OCI-LY1 (cell line): ENCODE measurements at regions not wholly inside any gene's neighbourhood (a gene's known extent, or its start where the extent isn't known, plus 50 kb on each side); places are given as distances from the start of the nearest gene placed in this dataset.

Experiments used
- EZH2 ChIP-seq: fragments of 200-600 bp; sonication (generic), shearing (Covaris generic); IDR thresholded peaks from 2 replicates; pipeline ENCODE4 v1.8.0; 2017; ENCODE audit warnings: borderline replicate concordance, mixed run types, mild to moderate bottlenecking, antibody characterized with exemption, low read length, moderate library complexity, mixed read lengths
- TF ChIP-seq, protein P1 (sequence below): fragments of 200-600 bp; sonication (generic), shearing (Covaris generic); IDR thresholded peaks from 2 replicates; pipeline ENCODE4 v1.5.1; 2017; ENCODE audit warnings: mild to moderate bottlenecking, antibody characterized with exemption, low read length, moderate library complexity, mixed read lengths

- no peak for TF ChIP-seq EZH2
- TF ChIP-seq, protein P1, sequence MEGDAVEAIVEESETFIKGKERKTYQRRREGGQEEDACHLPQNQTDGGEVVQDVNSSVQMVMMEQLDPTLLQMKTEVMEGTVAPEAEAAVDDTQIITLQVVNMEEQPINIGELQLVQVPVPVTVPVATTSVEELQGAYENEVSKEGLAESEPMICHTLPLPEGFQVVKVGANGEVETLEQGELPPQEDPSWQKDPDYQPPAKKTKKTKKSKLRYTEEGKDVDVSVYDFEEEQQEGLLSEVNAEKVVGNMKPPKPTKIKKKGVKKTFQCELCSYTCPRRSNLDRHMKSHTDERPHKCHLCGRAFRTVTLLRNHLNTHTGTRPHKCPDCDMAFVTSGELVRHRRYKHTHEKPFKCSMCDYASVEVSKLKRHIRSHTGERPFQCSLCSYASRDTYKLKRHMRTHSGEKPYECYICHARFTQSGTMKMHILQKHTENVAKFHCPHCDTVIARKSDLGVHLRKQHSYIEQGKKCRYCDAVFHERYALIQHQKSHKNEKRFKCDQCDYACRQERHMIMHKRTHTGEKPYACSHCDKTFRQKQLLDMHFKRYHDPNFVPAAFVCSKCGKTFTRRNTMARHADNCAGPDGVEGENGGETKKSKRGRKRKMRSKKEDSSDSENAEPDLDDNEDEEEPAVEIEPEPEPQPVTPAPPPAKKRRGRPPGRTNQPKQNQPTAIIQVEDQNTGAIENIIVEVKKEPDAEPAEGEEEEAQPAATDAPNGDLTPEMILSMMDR = no peak
Observed at GRCh38 chr10:125337510-125337909, 177.1 kb upstream of the CTBP2 start.
